CD14-positive monocyte (primary cell): ENCODE measurements at regions not wholly inside any gene's neighbourhood (a gene's known extent, or its start where the extent isn't known, plus 50 kb on each side); places are given as distances from the start of the nearest gene placed in this dataset.
A peak's percentile ranks its signal among the peaks of the same experiment; 100 is the strongest.

ENCODE experiments used
- DNase-seq, 3 donors: peaks; one replicate each; pipeline ENCODE4 v3.0.0-alpha.2; 2011 to 2022
- H2AFZ ChIP-seq: 2 replicates; pipeline ENCODE4 v1.6.0; 2012; ENCODE audit warnings: mild to moderate bottlenecking, low read depth, low read length, inconsistent platforms; ENCODE audit not compliant: insufficient read depth, poor library complexity, severe bottlenecking
- H3K27ac ChIP-seq, 2 donors: 1 replicate in 1 of 2; 2 replicates in 1 of 2; pipeline ENCODE4 v1.5.1; 2012 to 2013; ENCODE audit warnings: low read length in 2 of 2, control low read depth in 1 of 2, inconsistent platforms in 1 of 2, low read depth in 1 of 2, mild to moderate bottlenecking in 1 of 2
- H3K27me3 ChIP-seq, 2 donors: one replicate each; pipeline versions ENCODE4 v1.6.0 to v1.6.1; 2011 to 2013; ENCODE audit warnings: low read length in 2 of 2; ENCODE audit not compliant: control insufficient read depth in 2 of 2, insufficient read depth in 2 of 2
- H3K36me3 ChIP-seq, 2 donors: replicated peaks in 1 of 2; 1 replicate in 1 of 2; 2 replicates in 1 of 2; pipeline versions ENCODE4 v1.5.1 to v1.6.1; 2012 to 2013; ENCODE audit warnings: low read length in 2 of 2, control low read depth in 1 of 2, inconsistent platforms in 1 of 2, mild to moderate bottlenecking in 1 of 2; ENCODE audit not compliant: insufficient read depth in 2 of 2, control insufficient read depth in 1 of 2
- H3K4me1 ChIP-seq, 2 donors: 1 replicate in 1 of 2; 2 replicates in 1 of 2; pipeline versions ENCODE4 v1.5.1 to v1.6.1; 2012 to 2013; ENCODE audit warnings: low read length in 2 of 2, control low read depth in 1 of 2, inconsistent platforms in 1 of 2, mild to moderate bottlenecking in 1 of 2, moderate library complexity in 1 of 2; ENCODE audit not compliant: insufficient read depth in 2 of 2, control insufficient read depth in 1 of 2
- H3K4me2 ChIP-seq: replicated peaks from 2 replicates; pipeline ENCODE3; 2012; ENCODE audit warnings: low read length, moderate library complexity, mild to moderate bottlenecking; ENCODE audit not compliant: poor library complexity, severe bottlenecking; ENCODE audit errors: extremely low read depth
- H3K4me3 ChIP-seq, 3 experiments: fragments of 200-600 bp in 1 of 3; sonication (generic) in 1 of 3; replicated peaks in 1 of 3; 1 replicate in 2 of 3; 2 replicates in 1 of 3; pipeline ENCODE4 v1.5.1; 2011 to 2013; ENCODE audit warnings: low read length in 3 of 3, mild to moderate bottlenecking in 3 of 3, control low read depth in 2 of 3, low read depth in 2 of 3, inconsistent platforms in 1 of 3, moderate library complexity in 1 of 3
- H3K79me2 ChIP-seq: 2 replicates; pipeline ENCODE4 v1.6.0; 2012; ENCODE audit warnings: mild to moderate bottlenecking, control low read depth, inconsistent platforms, low read length, moderate library complexity; ENCODE audit not compliant: insufficient read depth
- H3K9ac ChIP-seq: 2 replicates; pipeline ENCODE4 v1.6.0; 2017; ENCODE audit warnings: low read length, mild to moderate bottlenecking; ENCODE audit not compliant: insufficient read depth, poor library complexity, severe bottlenecking
- H3K9me3 ChIP-seq, 2 donors: replicated peaks in 1 of 2; 1 replicate in 1 of 2; 2 replicates in 1 of 2; pipeline versions ENCODE4 v1.5.1 to v1.6.1; 2012 to 2013; ENCODE audit warnings: low read length in 2 of 2, control low read depth in 1 of 2; ENCODE audit not compliant: control insufficient read depth in 1 of 2, insufficient read depth in 1 of 2
- H4K20me1 ChIP-seq: 2 replicates; pipeline ENCODE4 v1.6.0; 2012; ENCODE audit warnings: mild to moderate bottlenecking, low read length, control low read depth, moderate library complexity; ENCODE audit not compliant: insufficient read depth
- H3K27ac Mint-ChIP-seq, 7 donors: one replicate each; pipeline ENCODE4 v1.8.0; 2020; ENCODE audit warnings: mild to moderate bottlenecking in 7 of 7, mixed read lengths in 7 of 7, moderate library complexity in 6 of 7, inconsistent platforms in 2 of 7
- H3K27me3 Mint-ChIP-seq, 3 donors: one replicate each; pipeline ENCODE4 v1.8.0; 2021 to 2022; ENCODE audit warnings: low read depth in 3 of 3, mild to moderate bottlenecking in 3 of 3, mixed read lengths in 3 of 3, moderate library complexity in 3 of 3, inconsistent platforms in 1 of 3
- H3K36me3 Mint-ChIP-seq, 2 donors: one replicate each; pipeline ENCODE4 v1.8.0; 2020; ENCODE audit warnings: mixed read lengths in 2 of 2, inconsistent platforms in 1 of 2, mild to moderate bottlenecking in 1 of 2
- H3K4me1 Mint-ChIP-seq: one replicate; pipeline ENCODE4 v1.8.0; 2020; ENCODE audit warnings: mild to moderate bottlenecking, mixed read lengths
- H3K4me3 Mint-ChIP-seq, 2 donors: one replicate each; pipeline ENCODE4 v1.8.0; 2020; ENCODE audit warnings: mild to moderate bottlenecking in 2 of 2, mixed read lengths in 2 of 2, moderate library complexity in 1 of 2
- H3K9me3 Mint-ChIP-seq, 7 donors: one replicate each; pipeline ENCODE4 v1.8.0; 2020 to 2022; ENCODE audit warnings: mixed read lengths in 7 of 7, mild to moderate bottlenecking in 6 of 7, moderate library complexity in 6 of 7, inconsistent platforms in 2 of 7
- WGBS: methylation state at CpG from one replicate; pipeline ENCODE4 v1.1.5; 2013; ENCODE audit warnings: missing lambda C conversion rate; ENCODE audit not compliant: insufficient coverage; 5-methylcytosine and 5-hydroxymethylcytosine counted together
- intact Hi-C, 2 donors: fragments of 100-400 bp; cut with micrococcal nuclease; formaldehyde crosslinking; loops; one replicate each; pipeline versions ENCODE4 v1.15.0 to v1.15.1; 2023
- TF ChIP-seq, protein P1 (sequence below): fragments of 200-600 bp; IDR thresholded peaks from one replicate; pipeline ENCODE4 v1.8.0; 2022; ENCODE audit warnings: antibody characterized with exemption, mild to moderate bottlenecking

DNA sequence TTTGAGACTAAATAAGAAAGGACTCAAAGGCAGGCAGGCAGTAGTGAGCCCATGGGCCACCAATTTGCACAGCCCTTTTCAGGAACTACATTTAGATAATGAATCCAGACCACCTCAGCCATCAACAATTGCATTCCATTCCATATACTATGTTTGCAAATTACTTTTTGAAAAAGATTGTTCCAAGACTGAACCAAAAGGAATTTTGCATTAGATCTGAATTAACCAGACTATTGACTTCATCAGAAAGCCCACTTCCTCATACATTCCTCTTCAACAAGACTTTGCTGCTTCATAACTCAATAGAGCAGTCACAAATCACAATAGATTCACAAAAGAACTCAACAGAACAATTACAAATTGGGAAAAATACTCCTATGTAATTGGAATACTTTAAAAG is 229.1 kb downstream of the SIM1 start:
- Mint-ChIP-seq H3K36me3 (no peaks in the 10 kb centered on the region), H3K4me1 (no peaks in the 10 kb centered on the region), H3K27ac (no peak overlapping the region), H3K4me3 (no peak overlapping the region), H3K27me3 (peaks cover 4 to 8% (median 7%) of the 10 kb centered on the region in 3 donors), H3K9me3 (peaks cover 0 to 2% (median 0%) of the 10 kb centered on the region in 7 donors)
- H4K20me1 ChIP-seq = no peaks in the 10 kb centered on the region
- H3K27me3 ChIP-seq = peaks cover 1 to 2% of the 10 kb centered on the region in 2 donors
- TF ChIP-seq, protein P1, sequence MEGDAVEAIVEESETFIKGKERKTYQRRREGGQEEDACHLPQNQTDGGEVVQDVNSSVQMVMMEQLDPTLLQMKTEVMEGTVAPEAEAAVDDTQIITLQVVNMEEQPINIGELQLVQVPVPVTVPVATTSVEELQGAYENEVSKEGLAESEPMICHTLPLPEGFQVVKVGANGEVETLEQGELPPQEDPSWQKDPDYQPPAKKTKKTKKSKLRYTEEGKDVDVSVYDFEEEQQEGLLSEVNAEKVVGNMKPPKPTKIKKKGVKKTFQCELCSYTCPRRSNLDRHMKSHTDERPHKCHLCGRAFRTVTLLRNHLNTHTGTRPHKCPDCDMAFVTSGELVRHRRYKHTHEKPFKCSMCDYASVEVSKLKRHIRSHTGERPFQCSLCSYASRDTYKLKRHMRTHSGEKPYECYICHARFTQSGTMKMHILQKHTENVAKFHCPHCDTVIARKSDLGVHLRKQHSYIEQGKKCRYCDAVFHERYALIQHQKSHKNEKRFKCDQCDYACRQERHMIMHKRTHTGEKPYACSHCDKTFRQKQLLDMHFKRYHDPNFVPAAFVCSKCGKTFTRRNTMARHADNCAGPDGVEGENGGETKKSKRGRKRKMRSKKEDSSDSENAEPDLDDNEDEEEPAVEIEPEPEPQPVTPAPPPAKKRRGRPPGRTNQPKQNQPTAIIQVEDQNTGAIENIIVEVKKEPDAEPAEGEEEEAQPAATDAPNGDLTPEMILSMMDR = no peak
- no peak overlapping the region for H3K9ac ChIP-seq
- H3K4me2 ChIP-seq = no peak overlapping the region
- no peak overlapping the region for H2AFZ ChIP-seq
- H3K4me3 ChIP-seq = no peak overlapping the region
- H3K4me1 ChIP-seq = no peaks in the 10 kb centered on the region
- intact Hi-C loops = no loop called here
- no peak for DNase-seq
- H3K27ac ChIP-seq = no peak overlapping the region
- H3K36me3 ChIP-seq = no peaks in the 10 kb centered on the region
- no peaks in the 10 kb centered on the region for H3K9me3 ChIP-seq
- H3K79me2 ChIP-seq = no peaks in the 10 kb centered on the region

DNA sequence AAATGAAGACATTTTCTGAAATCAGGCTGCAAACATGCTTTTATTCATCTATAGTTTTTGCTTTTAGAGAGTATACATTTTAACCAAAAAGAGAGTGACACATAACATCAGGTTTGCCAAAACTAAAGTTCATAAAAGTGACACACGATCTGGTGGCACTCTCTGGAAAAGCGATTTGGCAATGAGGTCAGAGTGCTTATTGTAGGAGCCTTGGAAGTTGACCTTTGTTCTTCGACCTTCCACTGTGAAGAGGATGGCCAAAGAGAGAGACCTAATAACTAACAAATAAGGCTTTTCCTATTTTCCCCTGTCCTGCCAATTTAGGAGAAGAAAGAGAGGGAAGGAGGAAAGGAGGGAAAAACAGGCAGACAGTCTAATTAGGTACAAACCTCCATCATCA is 230.1 kb downstream of the SIM1 start:
- Histone ChIP-seq H3K79me2 (no peaks in the 10 kb centered on the region), H3K4me3 (no peak overlapping the region), H3K27ac (no peak overlapping the region), H3K4me1 (no peaks in the 10 kb centered on the region), H3K36me3 (no peaks in the 10 kb centered on the region), H3K27me3 (peaks cover 11% of the 10 kb centered on the region in 2 donors), H2AFZ (no peak overlapping the region), H3K4me2 (no peak overlapping the region), H3K9me3 (no peaks in the 10 kb centered on the region), H3K9ac (no peak overlapping the region), H4K20me1 (no peaks in the 10 kb centered on the region)
- intact Hi-C loops = no loop called here
- H3K4me3 Mint-ChIP-seq = no peak overlapping the region
- 92% methylated on average over 2 of the region's 3 CpGs for WGBS
- no peaks in the 10 kb centered on the region for H3K36me3 Mint-ChIP-seq
- peak overlapping the region in 1 of 7 donors; percentile 68 for H3K27ac Mint-ChIP-seq
- peaks cover 0 to 2% (median 0%) of the 10 kb centered on the region in 7 donors for H3K9me3 Mint-ChIP-seq
- no peaks in the 10 kb centered on the region for H3K4me1 Mint-ChIP-seq
- H3K27me3 Mint-ChIP-seq = peaks cover 11 to 16% (median 15%) of the 10 kb centered on the region in 3 donors
- TF ChIP-seq, protein P1 = no peak
- no peak for DNase-seq
